Prostate gland (tissue), 2 donors: ENCODE measurements at regions not wholly inside any gene's neighbourhood (a gene's known extent, or its start where the extent isn't known, plus 50 kb on each side); places are given as distances from the start of the nearest gene placed in this dataset.

ENCODE experiments used
- DNase-seq: peaks from one replicate; pipeline ENCODE4 v3.0.0-alpha.2; 2019; ENCODE audit warnings: low spot score
- H3K27ac ChIP-seq, 2 donors: fragments of 200-600 bp; sonication (generic); 2 replicates each; pipeline ENCODE4 v1.5.1; 2017 to 2019
- H3K27me3 ChIP-seq: fragments of 200-600 bp; sonication (generic); replicated peaks from 2 replicates; pipeline ENCODE4 v1.5.1; 2019; ENCODE audit not compliant: insufficient read depth
- H3K36me3 ChIP-seq, 2 donors: fragments of 200-600 bp; sonication (generic); 1 replicate in 1 of 2; 2 replicates in 1 of 2; pipeline versions ENCODE4 v1.5.1 to v1.8.1; 2017 to 2019
- H3K4me1 ChIP-seq: fragments of 200-600 bp; sonication (generic); replicated peaks from 2 replicates; pipeline ENCODE4 v1.5.1; 2019
- H3K4me3 ChIP-seq, 2 donors: fragments of 200-600 bp; sonication (generic); 2 replicates each; pipeline ENCODE4 v1.5.1; 2017 to 2019
- H3K9me3 ChIP-seq: fragments of 200-600 bp; sonication (generic); 2 replicates; pipeline ENCODE4 v1.5.1; 2017
- CTCF ChIP-seq, 4 experiments: fragments of 200-600 bp in 2 of 4; fragments of 450-650 bp in 2 of 4; sonication (generic) in 2 of 4; IDR thresholded peaks; 1 replicate in 3 of 4; 2 replicates in 1 of 4; pipeline ENCODE4 v1.5.1; 2016 to 2019; ENCODE audit warnings: antibody characterized with exemption in 4 of 4, mild to moderate bottlenecking in 2 of 4, moderate library complexity in 2 of 4
- POLR2A ChIP-seq: fragments of 450-650 bp; IDR thresholded peaks from one replicate; pipeline ENCODE4 v1.6.1; 2016; ENCODE audit warnings: antibody characterized with exemption, mild to moderate bottlenecking
- POLR2AphosphoS5 ChIP-seq: sonication (generic); formaldehyde crosslinking; IDR thresholded peaks from one replicate; pipeline ENCODE4 v1.6.1; 2017; ENCODE audit warnings: antibody characterized with exemption
- WGBS: methylation state at CpG from one replicate; pipeline ENCODE4 v1.1.5; 2018; 5-methylcytosine and 5-hydroxymethylcytosine counted together
- intact Hi-C: fragments of 100-400 bp; cut with DNase I; formaldehyde crosslinking; loops from one replicate; pipeline ENCODE4 v1.14.2; 2022

- H3K36me3 ChIP-seq, result no peaks in the 10 kb centered on the region
- no peak overlapping the region for H3K4me3 ChIP-seq
- no peak for TF ChIP-seq CTCF (IDR thresholded peaks at IDR 0.05)
- TF ChIP-seq POLR2A, result no peak
- no peak for TF ChIP-seq POLR2AphosphoS5
- no peak for DNase-seq
- H3K4me1 ChIP-seq, result no peaks in the 10 kb centered on the region
- intact Hi-C loops, result no loop called here
- WGBS, result 77% methylated on average over 2 of the region's 2 CpGs
- no peak overlapping the region for H3K27ac ChIP-seq
- H3K9me3 ChIP-seq, result no peaks in the 10 kb centered on the region
- no peaks in the 10 kb centered on the region for H3K27me3 ChIP-seq
These were observed 368.3 kb downstream of the FAM181B start for GRCh38 chr11:82365351-82365750.

- Histone ChIP-seq H3K27me3 (no peaks in the 10 kb centered on the region), H3K4me1 (no peaks in the 10 kb centered on the region), H3K36me3 (no peaks in the 10 kb centered on the region), H3K27ac (no peak overlapping the region), H3K4me3 (no peak overlapping the region), H3K9me3 (no peaks in the 10 kb centered on the region)
- TF ChIP-seq POLR2A (no peak), CTCF (IDR thresholded peaks at IDR 0.05) (no peak), POLR2AphosphoS5 (no peak)
- intact Hi-C loops, result no loop called here
- no peak for DNase-seq
- 70% methylated on average over 2 of the region's 2 CpGs for WGBS
These were observed 377.3 kb downstream of the FAM181B start for GRCh38 chr11:82356316-82356715.

GRCh38 chr11:82355313-82355823, 378.3 kb downstream of the FAM181B start:
- intact Hi-C loops, result no loop called here
- no peak overlapping the region for H3K4me3 ChIP-seq
- H3K36me3 ChIP-seq, result no peaks in the 10 kb centered on the region
- no peak for DNase-seq
- H3K27ac ChIP-seq, result no peak overlapping the region
- 58% methylated on average over 5 of the region's 5 CpGs for WGBS
- no peaks in the 10 kb centered on the region for H3K27me3 ChIP-seq
- no peaks in the 10 kb centered on the region for H3K9me3 ChIP-seq
- H3K4me1 ChIP-seq, result no peaks in the 10 kb centered on the region
- TF ChIP-seq POLR2AphosphoS5 (no peak), CTCF (IDR thresholded peaks at IDR 0.05) (no peak), POLR2A (no peak)

- Histone ChIP-seq H3K36me3 (no peaks in the 10 kb centered on the region), H3K4me3 (no peak overlapping the region), H3K4me1 (no peaks in the 10 kb centered on the region), H3K27me3 (no peaks in the 10 kb centered on the region), H3K9me3 (no peaks in the 10 kb centered on the region), H3K27ac (no peak overlapping the region)
- no peak for TF ChIP-seq POLR2AphosphoS5
- no peak for TF ChIP-seq POLR2A
- TF ChIP-seq CTCF (IDR thresholded peaks at IDR 0.05), result no peak
- no peak for DNase-seq
- intact Hi-C loops, result no loop called here
- 87% methylated on average over 3 of the region's 3 CpGs for WGBS
These were observed 406.8 kb downstream of the FAM181B start for GRCh38 chr11:82326853-82327252.

- Histone ChIP-seq H3K27me3 (no peaks in the 10 kb centered on the region), H3K9me3 (no peaks in the 10 kb centered on the region), H3K4me3 (no peak overlapping the region), H3K27ac (no peak overlapping the region), H3K4me1 (no peaks in the 10 kb centered on the region), H3K36me3 (no peaks in the 10 kb centered on the region)
- WGBS, result 73% methylated on average over 6 of the region's 6 CpGs
- intact Hi-C loops, result no loop called here
- no peak for DNase-seq
- no peak for TF ChIP-seq CTCF (IDR thresholded peaks at IDR 0.05)
- TF ChIP-seq POLR2AphosphoS5, result no peak
- TF ChIP-seq POLR2A, result no peak
These were observed 412.5 kb downstream of the FAM181B start for GRCh38 chr11:82321206-82321605.
